ENCODE measurements at regions not wholly inside any gene's neighbourhood (a gene's known extent, or its start where the extent isn't known, plus 50 kb on each side); places are given as distances from the start of the nearest gene placed in this dataset.
"Not testable (repeated sequence)": the region's sequence is repeated elsewhere in the genome, so short reads cannot be mapped to it uniquely, and the experiment has no call there.

DNA sequence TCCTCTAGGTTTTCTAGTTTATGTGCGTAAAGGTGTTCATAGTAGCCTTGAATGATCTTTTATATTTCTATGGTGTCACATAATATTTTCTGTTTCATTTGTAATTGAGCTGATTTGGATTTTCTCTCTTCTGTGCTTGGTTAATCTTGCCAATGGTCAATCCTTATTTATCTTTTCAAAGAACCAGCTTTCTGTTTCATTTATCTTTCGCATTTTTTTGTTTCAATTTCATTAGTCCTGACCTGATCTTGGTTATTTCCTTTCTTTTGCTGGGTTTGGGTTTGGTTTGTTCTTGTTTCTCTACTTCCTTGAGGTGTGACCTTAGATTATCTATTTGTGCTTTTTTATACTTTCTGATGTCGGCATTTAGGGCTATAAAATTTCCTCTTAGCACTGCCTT lies 304.4 kb upstream of the CHRM3 start:
- not testable (repeated sequence) for H3K9me3 ChIP-seq (ENCODE audit: control insufficient read depth in 2 of 2, insufficient read depth in 1 of 2, low read length in 1 of 2); H3K27ac ChIP-seq (ENCODE audit: low read depth in 1 of 2, low read length in 1 of 2); H3K36me3 ChIP-seq (ENCODE audit: control insufficient read depth in 2 of 2, insufficient read depth in 2 of 2, low read length in 1 of 2); H3K27me3 ChIP-seq (ENCODE audit: control insufficient read depth in 2 of 2, insufficient read depth in 1 of 2, low read length in 1 of 2); DNase-seq (ENCODE audit: low read depth in 6 of 9, low spot score in 9 of 9); H3K4me3 ChIP-seq (ENCODE audit: low read length in 2 of 2); H3K4me1 ChIP-seq (ENCODE audit: control insufficient read depth in 2 of 2, insufficient read depth in 2 of 2, low read length in 2 of 2)
- 91% methylated on average over 3 of the region's 3 CpGs for WGBS

DNA sequence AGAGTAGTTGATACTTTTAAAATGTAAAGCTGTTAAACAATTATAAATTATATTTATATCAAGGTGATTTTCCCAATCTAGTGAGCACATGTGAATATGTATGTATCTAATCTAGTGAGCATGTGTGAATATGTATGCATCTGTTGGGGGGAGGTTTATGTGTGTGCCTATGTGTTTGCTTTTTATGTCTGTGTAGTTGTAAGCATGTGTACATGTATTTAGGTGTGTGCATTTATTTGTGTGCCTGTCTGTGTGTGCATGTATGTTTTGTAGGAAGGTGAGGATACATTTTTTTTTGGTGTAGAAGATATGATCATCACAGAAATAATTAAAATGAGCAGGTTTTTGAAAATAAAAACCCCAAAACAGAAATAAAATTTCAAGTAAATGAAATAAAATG lies 318.9 kb upstream of the CHRM3 start:
- no peaks in the 10 kb centered on the region for H3K36me3 ChIP-seq (ENCODE audit: control insufficient read depth in 2 of 2, insufficient read depth in 2 of 2, low read length in 1 of 2)
- H3K4me1 ChIP-seq (ENCODE audit: control insufficient read depth in 2 of 2, insufficient read depth in 2 of 2, low read length in 2 of 2), result no peaks in the 10 kb centered on the region
- no peak for DNase-seq (ENCODE audit: low read depth in 6 of 9, low spot score in 9 of 9)
- no peaks in the 10 kb centered on the region for H3K27me3 ChIP-seq (ENCODE audit: control insufficient read depth in 2 of 2, insufficient read depth in 1 of 2, low read length in 1 of 2)
- no peaks in the 10 kb centered on the region for H3K9me3 ChIP-seq (ENCODE audit: control insufficient read depth in 2 of 2, insufficient read depth in 1 of 2, low read length in 1 of 2)
- no peak overlapping the region for H3K27ac ChIP-seq (ENCODE audit: low read depth in 1 of 2, low read length in 1 of 2)
- no peak overlapping the region for H3K4me3 ChIP-seq (ENCODE audit: low read length in 2 of 2)

DNA sequence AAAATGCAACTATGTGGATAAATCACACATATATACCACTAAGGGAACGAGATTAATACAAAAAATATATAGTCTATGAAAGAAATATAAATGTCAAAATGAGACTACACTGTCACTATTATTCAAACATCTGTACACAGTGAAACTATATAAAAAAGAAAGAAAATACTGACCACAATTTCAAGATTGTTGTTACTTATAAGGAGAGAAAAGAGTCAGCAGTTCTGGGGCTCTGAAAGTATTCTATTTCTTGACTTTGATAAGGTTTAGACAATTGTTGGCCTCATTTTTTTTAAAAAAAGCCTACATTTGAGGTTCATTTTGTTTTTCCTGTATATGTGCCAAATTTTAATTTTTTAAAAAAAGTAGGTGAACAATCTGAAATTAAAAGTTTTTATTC lies 319.3 kb upstream of the CHRM3 start:
- no peaks in the 10 kb centered on the region for H3K36me3 ChIP-seq (ENCODE audit: control insufficient read depth in 2 of 2, insufficient read depth in 2 of 2, low read length in 1 of 2)

DNA sequence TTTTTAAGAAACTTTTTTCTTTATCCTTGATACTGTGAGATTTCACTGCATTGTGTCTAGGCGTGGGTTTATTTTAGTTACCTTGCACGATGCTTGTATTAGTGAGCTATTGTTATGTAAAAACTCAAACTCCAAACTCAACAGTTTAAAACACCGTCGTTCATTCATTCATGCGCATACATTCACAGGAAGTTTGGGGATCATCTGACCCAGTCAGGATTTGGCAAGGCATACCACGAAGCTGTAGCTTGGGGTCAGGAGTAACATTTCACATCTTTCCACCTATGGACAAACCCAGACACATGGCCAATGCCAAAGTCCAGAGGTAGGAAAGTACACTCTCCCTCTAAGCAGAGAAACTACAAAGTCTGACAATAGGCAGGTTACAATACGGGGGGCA lies 324.6 kb upstream of the CHRM3 start:
- no peak overlapping the region for H3K27ac ChIP-seq (ENCODE audit: low read depth in 1 of 2, low read length in 1 of 2)
- H3K4me3 ChIP-seq (ENCODE audit: low read length in 2 of 2), result no peak overlapping the region
- no peaks in the 10 kb centered on the region for H3K4me1 ChIP-seq (ENCODE audit: control insufficient read depth in 2 of 2, insufficient read depth in 2 of 2, low read length in 2 of 2)
- 86% methylated on average over 7 of the region's 7 CpGs for WGBS
- H3K9me3 ChIP-seq (ENCODE audit: control insufficient read depth in 2 of 2, insufficient read depth in 1 of 2, low read length in 1 of 2), result no peaks in the 10 kb centered on the region
- H3K36me3 ChIP-seq (ENCODE audit: control insufficient read depth in 2 of 2, insufficient read depth in 2 of 2, low read length in 1 of 2), result no peaks in the 10 kb centered on the region
- DNase-seq (ENCODE audit: low read depth in 6 of 9, low spot score in 9 of 9), result no peak
- H3K27me3 ChIP-seq (ENCODE audit: control insufficient read depth in 2 of 2, insufficient read depth in 1 of 2, low read length in 1 of 2), result no peaks in the 10 kb centered on the region

More for the DNA sequence above, 319.3 kb upstream of the CHRM3 start:
- H3K9me3 ChIP-seq (ENCODE audit: control insufficient read depth in 2 of 2, insufficient read depth in 1 of 2, low read length in 1 of 2), result no peaks in the 10 kb centered on the region
- H3K4me1 ChIP-seq (ENCODE audit: control insufficient read depth in 2 of 2, insufficient read depth in 2 of 2, low read length in 2 of 2), result no peaks in the 10 kb centered on the region
- H3K4me3 ChIP-seq (ENCODE audit: low read length in 2 of 2), result no peak overlapping the region
- H3K27me3 ChIP-seq (ENCODE audit: control insufficient read depth in 2 of 2, insufficient read depth in 1 of 2, low read length in 1 of 2), result no peaks in the 10 kb centered on the region
- H3K27ac ChIP-seq (ENCODE audit: low read depth in 1 of 2, low read length in 1 of 2), result no peak overlapping the region
- DNase-seq (ENCODE audit: low read depth in 6 of 9, low spot score in 9 of 9), result no peak
- 83% methylated on average over 1 of the region's 1 CpG for WGBS

DNA sequence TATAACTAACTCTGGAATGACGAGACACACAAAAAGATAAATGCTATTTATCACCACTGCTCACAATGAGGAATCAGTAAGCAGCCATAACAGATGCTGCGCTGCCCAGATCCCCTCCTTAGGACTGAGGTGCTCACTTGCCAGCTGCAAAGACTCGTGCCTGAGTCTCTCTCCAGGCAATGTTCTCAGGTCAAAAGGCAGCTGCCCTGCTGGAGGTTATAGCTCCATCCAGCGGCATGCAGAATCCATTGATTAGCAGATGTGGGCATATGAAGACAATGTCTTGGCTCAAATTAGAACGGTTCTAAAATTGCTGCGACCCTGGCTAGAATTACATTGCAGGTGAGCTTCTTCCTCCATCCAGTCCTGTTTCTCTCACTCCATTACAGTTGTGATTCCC lies 328.2 kb upstream of the CHRM3 start:
- H3K36me3 ChIP-seq (ENCODE audit: control insufficient read depth in 2 of 2, insufficient read depth in 2 of 2, low read length in 1 of 2), result no peaks in the 10 kb centered on the region
- no peak overlapping the region for H3K4me3 ChIP-seq (ENCODE audit: low read length in 2 of 2)
- no peak overlapping the region for H3K27ac ChIP-seq (ENCODE audit: low read depth in 1 of 2, low read length in 1 of 2)
- no peak for DNase-seq (ENCODE audit: low read depth in 6 of 9, low spot score in 9 of 9)
- H3K27me3 ChIP-seq (ENCODE audit: control insufficient read depth in 2 of 2, insufficient read depth in 1 of 2, low read length in 1 of 2), result no peaks in the 10 kb centered on the region
- no peaks in the 10 kb centered on the region for H3K4me1 ChIP-seq (ENCODE audit: control insufficient read depth in 2 of 2, insufficient read depth in 2 of 2, low read length in 2 of 2)
- H3K9me3 ChIP-seq (ENCODE audit: control insufficient read depth in 2 of 2, insufficient read depth in 1 of 2, low read length in 1 of 2), result no peaks in the 10 kb centered on the region
- WGBS, result 92% methylated on average over 6 of the region's 6 CpGs

DNA sequence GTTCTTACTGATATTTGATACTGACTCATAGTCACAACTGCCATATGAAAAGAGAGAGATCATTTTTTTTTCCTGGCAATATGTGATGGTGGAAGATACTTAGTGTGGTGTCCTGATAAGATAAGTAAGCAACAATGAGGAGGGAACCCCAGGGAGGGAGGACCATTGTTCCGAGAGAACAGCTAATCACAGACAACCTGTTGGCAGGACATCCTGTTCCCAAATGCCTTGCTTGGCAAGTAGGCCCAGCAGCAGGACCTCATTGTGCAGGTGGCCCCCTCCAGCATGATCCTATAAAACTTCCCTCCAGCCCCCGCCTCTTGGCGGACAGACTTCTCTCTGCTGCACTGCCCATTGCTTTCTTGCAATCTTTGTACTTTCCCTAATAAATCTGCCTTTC lies 329.4 kb upstream of the CHRM3 start:
- no peaks in the 10 kb centered on the region for H3K9me3 ChIP-seq (ENCODE audit: control insufficient read depth in 2 of 2, insufficient read depth in 1 of 2, low read length in 1 of 2)
- DNase-seq (ENCODE audit: low read depth in 6 of 9, low spot score in 9 of 9), result no peak
- no peaks in the 10 kb centered on the region for H3K36me3 ChIP-seq (ENCODE audit: control insufficient read depth in 2 of 2, insufficient read depth in 2 of 2, low read length in 1 of 2)
- no peak overlapping the region for H3K4me3 ChIP-seq (ENCODE audit: low read length in 2 of 2)
- no peak overlapping the region for H3K27ac ChIP-seq (ENCODE audit: low read depth in 1 of 2, low read length in 1 of 2)
- WGBS, result 97% methylated on average over 3 of the region's 3 CpGs
- no peaks in the 10 kb centered on the region for H3K27me3 ChIP-seq (ENCODE audit: control insufficient read depth in 2 of 2, insufficient read depth in 1 of 2, low read length in 1 of 2)
- H3K4me1 ChIP-seq (ENCODE audit: control insufficient read depth in 2 of 2, insufficient read depth in 2 of 2, low read length in 2 of 2), result no peaks in the 10 kb centered on the region

DNA sequence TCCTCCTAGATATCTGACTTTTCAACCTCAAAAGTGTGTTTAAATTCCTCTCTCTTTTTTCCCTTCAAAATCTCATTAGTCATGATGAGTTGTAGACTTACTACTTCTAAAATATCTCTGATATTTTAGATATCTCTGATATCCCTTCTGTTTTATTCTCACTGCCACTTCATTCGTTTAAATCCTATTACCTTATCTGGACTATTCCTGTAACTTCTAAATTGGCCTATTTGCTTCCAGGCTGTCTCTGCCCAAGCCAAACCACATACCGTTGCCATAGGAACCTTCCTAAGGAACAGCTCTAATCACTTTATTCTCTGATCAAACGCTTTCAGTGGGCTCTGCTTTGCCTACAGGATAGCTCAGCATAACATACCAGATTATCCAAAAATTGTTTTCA lies 333.1 kb upstream of the CHRM3 start:
- Histone ChIP-seq H3K27ac (ENCODE audit: low read depth in 1 of 2, low read length in 1 of 2) (no peak overlapping the region), H3K36me3 (ENCODE audit: control insufficient read depth in 2 of 2, insufficient read depth in 2 of 2, low read length in 1 of 2) (no peaks in the 10 kb centered on the region), H3K4me1 (ENCODE audit: control insufficient read depth in 2 of 2, insufficient read depth in 2 of 2, low read length in 2 of 2) (no peaks in the 10 kb centered on the region), H3K4me3 (ENCODE audit: low read length in 2 of 2) (no peak overlapping the region), H3K27me3 (ENCODE audit: control insufficient read depth in 2 of 2, insufficient read depth in 1 of 2, low read length in 1 of 2) (no peaks in the 10 kb centered on the region), H3K9me3 (ENCODE audit: control insufficient read depth in 2 of 2, insufficient read depth in 1 of 2, low read length in 1 of 2) (no peaks in the 10 kb centered on the region)
- no peak for DNase-seq (ENCODE audit: low read depth in 6 of 9, low spot score in 9 of 9)
- WGBS, result 87% methylated on average over 3 of the region's 3 CpGs

DNA sequence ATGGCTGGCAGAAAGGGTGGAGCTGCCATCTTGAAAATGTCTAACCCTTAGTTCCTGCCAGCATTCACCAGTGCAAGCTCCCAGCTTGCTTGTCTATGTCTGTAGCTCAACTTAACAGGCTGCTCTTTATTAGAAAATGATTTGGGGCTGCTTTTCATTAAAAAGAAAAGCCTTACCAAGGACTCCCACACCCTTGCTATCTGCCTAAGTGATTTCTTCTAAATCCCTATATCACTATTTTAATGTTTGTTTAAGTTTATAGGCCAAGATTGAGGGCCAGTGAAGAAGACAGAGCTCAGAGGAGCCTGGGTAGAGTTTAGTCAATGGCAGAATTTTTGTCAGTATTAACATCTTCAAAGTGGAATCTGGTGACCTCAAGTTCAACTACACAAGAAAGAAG lies 336.8 kb upstream of the CHRM3 start:
- Histone ChIP-seq H3K4me1 (ENCODE audit: control insufficient read depth in 2 of 2, insufficient read depth in 2 of 2, low read length in 2 of 2) (no peaks in the 10 kb centered on the region), H3K27ac (ENCODE audit: low read depth in 1 of 2, low read length in 1 of 2) (no peak overlapping the region), H3K4me3 (ENCODE audit: low read length in 2 of 2) (no peak overlapping the region), H3K27me3 (ENCODE audit: control insufficient read depth in 2 of 2, insufficient read depth in 1 of 2, low read length in 1 of 2) (no peaks in the 10 kb centered on the region), H3K9me3 (ENCODE audit: control insufficient read depth in 2 of 2, insufficient read depth in 1 of 2, low read length in 1 of 2) (no peaks in the 10 kb centered on the region), H3K36me3 (ENCODE audit: control insufficient read depth in 2 of 2, insufficient read depth in 2 of 2, low read length in 1 of 2) (no peaks in the 10 kb centered on the region)
- DNase-seq (ENCODE audit: low read depth in 6 of 9, low spot score in 9 of 9), result no peak

DNA sequence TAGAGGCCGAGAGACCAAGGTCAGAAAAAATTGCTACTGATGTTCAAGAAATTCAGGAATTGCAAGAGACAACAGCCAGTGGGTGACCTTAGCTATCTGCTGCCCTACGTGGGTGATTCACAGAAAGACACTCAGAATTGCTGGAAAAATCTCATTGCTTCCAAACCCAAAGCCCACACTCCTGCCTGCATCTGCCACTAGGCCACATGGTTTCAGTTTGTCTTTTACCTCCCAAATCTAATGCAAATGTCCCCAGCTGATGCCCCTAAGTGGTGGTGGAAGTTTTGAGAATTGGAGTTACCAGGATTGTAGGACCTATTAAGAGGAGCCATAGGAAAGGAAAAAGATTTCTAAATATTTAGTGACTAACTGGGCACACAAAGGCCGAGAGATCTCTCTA lies 341.5 kb upstream of the CHRM3 start:
- WGBS, result 95% methylated on average over 3 of the region's 3 CpGs
- Histone ChIP-seq H3K27me3 (ENCODE audit: control insufficient read depth in 2 of 2, insufficient read depth in 1 of 2, low read length in 1 of 2) (no peaks in the 10 kb centered on the region), H3K9me3 (ENCODE audit: control insufficient read depth in 2 of 2, insufficient read depth in 1 of 2, low read length in 1 of 2) (no peaks in the 10 kb centered on the region), H3K4me3 (ENCODE audit: low read length in 2 of 2) (no peak overlapping the region), H3K4me1 (ENCODE audit: control insufficient read depth in 2 of 2, insufficient read depth in 2 of 2, low read length in 2 of 2) (no peaks in the 10 kb centered on the region), H3K36me3 (ENCODE audit: control insufficient read depth in 2 of 2, insufficient read depth in 2 of 2, low read length in 1 of 2) (no peaks in the 10 kb centered on the region), H3K27ac (ENCODE audit: low read depth in 1 of 2, low read length in 1 of 2) (no peak overlapping the region)
- DNase-seq (ENCODE audit: low read depth in 6 of 9, low spot score in 9 of 9), result no peak

DNA sequence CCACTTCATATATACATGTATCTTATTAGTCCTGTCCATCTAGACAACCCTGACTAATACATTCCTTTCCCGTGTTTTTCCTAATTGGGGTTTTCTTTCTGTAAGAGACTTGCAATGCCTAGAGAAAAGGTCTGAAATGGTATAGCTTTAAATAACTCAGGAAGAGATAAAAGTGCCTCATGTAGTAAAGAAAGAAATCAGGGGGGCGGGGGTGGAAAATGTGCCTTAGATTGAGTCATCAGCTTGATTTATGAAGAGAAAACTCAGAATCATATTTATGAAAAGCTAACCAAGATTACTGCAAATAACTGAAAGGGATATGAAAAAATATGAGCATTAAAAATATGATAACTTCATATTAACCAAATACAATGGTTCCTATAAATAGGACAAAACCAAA lies 345.8 kb upstream of the CHRM3 start:
- WGBS, result 91% methylated on average over 2 of the region's 2 CpGs
- no peak for DNase-seq (ENCODE audit: low read depth in 6 of 9, low spot score in 9 of 9)

More for the DNA sequence above, 345.8 kb upstream of the CHRM3 start:
- no peak overlapping the region for H3K4me3 ChIP-seq (ENCODE audit: low read length in 2 of 2)
- no peaks in the 10 kb centered on the region for H3K36me3 ChIP-seq (ENCODE audit: control insufficient read depth in 2 of 2, insufficient read depth in 2 of 2, low read length in 1 of 2)
- H3K27me3 ChIP-seq (ENCODE audit: control insufficient read depth in 2 of 2, insufficient read depth in 1 of 2, low read length in 1 of 2), result no peaks in the 10 kb centered on the region
- no peaks in the 10 kb centered on the region for H3K4me1 ChIP-seq (ENCODE audit: control insufficient read depth in 2 of 2, insufficient read depth in 2 of 2, low read length in 2 of 2)
- no peak overlapping the region for H3K27ac ChIP-seq (ENCODE audit: low read depth in 1 of 2, low read length in 1 of 2)
- no peaks in the 10 kb centered on the region for H3K9me3 ChIP-seq (ENCODE audit: control insufficient read depth in 2 of 2, insufficient read depth in 1 of 2, low read length in 1 of 2)

Data from thymus (tissue), 11 donors.